A549 (cell line): ENCODE measurements at regions not wholly inside any gene's neighbourhood (a gene's known extent, or its start where the extent isn't known, plus 50 kb on each side); places are given as distances from the start of the nearest gene placed in this dataset.

Source experiments
- ATAC-seq, 2 experiments: fragments of 200-7000 bp in 1 of 2; fragments of >200 bp in 1 of 2; cut with Nextera tagmentation in 1 of 2; cut with Tn5 transposase in 1 of 2; 3 replicates each; pipeline versions ENCODE4 v1.8.0 to v1.9.1; 2018 to 2020; ENCODE audit warnings: mild to moderate bottlenecking in 1 of 2, moderate library complexity in 1 of 2
- CTCF ChIA-PET: fragments of 300-600 bp; sonication (Branson Sonifier 250); formaldehyde crosslinking; extraction: SDS; loops from one replicate; lab custom pipeline; 2021; ENCODE audit warnings: antibody characterized with exemption, inconsistent platforms; lab: Yijun Ruan, JAX
- POLR2A ChIA-PET: fragments of 350-600 bp; formaldehyde crosslinking; extraction: SDS; loops from one replicate; lab custom pipeline; 2021; ENCODE audit warnings: antibody characterized with exemption, inconsistent platforms; lab: Yijun Ruan, JAX
- DNase-seq, 2 experiments: peaks; one replicate each; pipeline versions ENCODE4 v3.0.0 to v3.0.0-alpha.2; 2011 to 2016; ENCODE audit warnings: low read depth in 1 of 2, low spot score in 1 of 2
- FAIRE-seq: peaks from 2 replicates; lab custom pipeline; 2011; peaks lifted over from hg19 to GRCh38; lab: Jason Lieb, UNC
- H3K27ac ChIP-seq, 2 experiments: fragments of >200 bp; sonication (Bioruptor Twin); formaldehyde crosslinking; 3 replicates each; pipeline ENCODE4 v1.5.1; 2016 to 2017
- H3K4me1 ChIP-seq: fragments of >200 bp; sonication (Bioruptor Twin); formaldehyde crosslinking; 3 replicates; pipeline ENCODE4 v1.6.1; 2016
- H3K4me2 ChIP-seq: fragments of >200 bp; sonication (Bioruptor Twin); formaldehyde crosslinking; 3 replicates; pipeline ENCODE4 v1.6.1; 2016
- H3K4me3 ChIP-seq: fragments of >200 bp; sonication (Bioruptor Twin); formaldehyde crosslinking; 3 replicates; pipeline ENCODE4 v1.5.1; 2016
- H3K9me3 ChIP-seq: fragments of >200 bp; sonication (Bioruptor Twin); formaldehyde crosslinking; 3 replicates; pipeline ENCODE4 v1.6.1; 2016
- BCL3 ChIP-seq: fragments of >200 bp; sonication (Bioruptor Twin); formaldehyde crosslinking; IDR thresholded peaks from 3 replicates; pipeline ENCODE4 v1.6.1; 2016
- CEBPB ChIP-seq, 2 experiments: fragments of >200 bp in 1 of 2; sonication (Bioruptor Twin) in 1 of 2; formaldehyde crosslinking in 1 of 2; IDR thresholded peaks; 2 replicates each; pipeline ENCODE4 v1.6.1; 2012 to 2016
- CHD2 ChIP-seq: fragments of 150-350 bp; IDR thresholded peaks from 2 replicates; pipeline ENCODE4 v1.6.1; 2014; ENCODE audit warnings: low read length; ENCODE audit not compliant: partially characterized antibody
- CHD4 ChIP-seq: fragments of 200-600 bp; sonication (generic); IDR thresholded peaks from 2 replicates; pipeline ENCODE4 v1.6.1; 2016; ENCODE audit warnings: antibody characterized with exemption, mild to moderate bottlenecking, borderline replicate concordance
- ELK1 ChIP-seq: fragments of 150-350 bp; IDR thresholded peaks from 2 replicates; pipeline ENCODE4 v1.6.1; 2014; ENCODE audit warnings: low read depth, mild to moderate bottlenecking, low read length
- EP300 ChIP-seq, 2 experiments: fragments of >200 bp; sonication (Bioruptor Twin); formaldehyde crosslinking; IDR thresholded peaks; 2 replicates in 1 of 2; 3 replicates in 1 of 2; pipeline ENCODE4 v1.6.1; 2016 to 2017
- GATA3 ChIP-seq: IDR thresholded peaks from 2 replicates; pipeline ENCODE4 v1.6.1; 2012; ENCODE audit warnings: borderline replicate concordance
- HES2 ChIP-seq: fragments of >200 bp; sonication (Bioruptor Twin); formaldehyde crosslinking; IDR thresholded peaks from 2 replicates; pipeline ENCODE4 v1.6.1; 2016
- HEYL ChIP-seq: fragments of 250-450 bp; sonication (Bioruptor Pico); IDR thresholded peaks from 2 replicates; pipeline ENCODE4 v1.8.0; 2021; ENCODE audit warnings: mild to moderate bottlenecking, moderate library complexity
- HMGXB4 ChIP-seq: fragments of 250-450 bp; sonication (Bioruptor Pico); IDR thresholded peaks from 2 replicates; pipeline ENCODE4 v1.5.0; 2021; ENCODE audit warnings: mild to moderate bottlenecking, moderate library complexity, borderline replicate concordance
- HOXA7 ChIP-seq: fragments of 250-450 bp; sonication (Bioruptor Pico); IDR thresholded peaks from 2 replicates; pipeline ENCODE4 v1.5.0; 2020; ENCODE audit warnings: mild to moderate bottlenecking, moderate library complexity
- HOXB13 ChIP-seq: fragments of 250-450 bp; sonication (Bioruptor Pico); IDR thresholded peaks from 2 replicates; pipeline ENCODE4 v1.5.0; 2020; ENCODE audit warnings: low read depth, mild to moderate bottlenecking, moderate library complexity
- HOXB5 ChIP-seq: fragments of 250-450 bp; sonication (Bioruptor Pico); IDR thresholded peaks from 2 replicates; pipeline ENCODE4 v1.5.0; 2020; ENCODE audit warnings: mild to moderate bottlenecking, moderate library complexity
- MAFK ChIP-seq: fragments of 450-650 bp; IDR thresholded peaks from 2 replicates; pipeline ENCODE4 v1.6.1; 2014; ENCODE audit not compliant: partially characterized antibody
- MAX ChIP-seq: IDR thresholded peaks from 2 replicates; pipeline ENCODE4 v1.6.1; 2012
- PHF8 ChIP-seq: fragments of 200-600 bp; sonication (generic); IDR thresholded peaks from 2 replicates; pipeline ENCODE4 v1.6.1; 2016; ENCODE audit warnings: low read depth, mild to moderate bottlenecking, antibody characterized with exemption, moderate library complexity, borderline replicate concordance
- POLR2A ChIP-seq: IDR thresholded peaks from 2 replicates; pipeline ENCODE4 v1.6.1; 2012; ENCODE audit warnings: mild to moderate bottlenecking, low read length
- SMC3 ChIP-seq: fragments of >200 bp; sonication (Bioruptor Twin); formaldehyde crosslinking; IDR thresholded peaks from 3 replicates; pipeline ENCODE4 v1.6.1; 2018; ENCODE audit warnings: inconsistent platforms
- TP53 ChIP-seq: fragments of 250-450 bp; sonication (Bioruptor Pico); IDR thresholded peaks from 2 replicates; pipeline ENCODE4 v1.5.0; 2021; ENCODE audit warnings: mild to moderate bottlenecking, moderate library complexity
- WGBS: methylation state at CpG from one replicate; pipeline ENCODE4 v1.1.6; 2017; ENCODE audit errors: missing lambda C conversion rate; 5-methylcytosine and 5-hydroxymethylcytosine counted together

GRCh38 chr18:26764586-26764985 is 100.9 kb downstream of the AQP4 start:
- Histone ChIP-seq H3K27ac (peak overlapping the region in 1 of 2 experiments; percentile 30; a peak in 1 of 6 replicates), H3K4me3 (no peak overlapping the region), H3K4me2 (no peak overlapping the region), H3K4me1 (peaks cover 20% of the 10 kb centered on the region; the same call in 2 of the 3 replicates), H3K9me3 (peaks cover 5% of the 10 kb centered on the region; the same call in 1 of the 3 replicates)
- ChIA-PET POLR2A (no interaction called here), CTCF (no interaction called here)
- TF ChIP-seq MAFK: no peak
- no peak for ATAC-seq
- no peak for FAIRE-seq
- no peak for DNase-seq

- 0 out of 3 replicates have a peak overlapping the region, but pooled peaks have one; percentile 39 for H3K4me2 ChIP-seq
- ChIA-PET CTCF (interaction anchor here (1.4 kb wide), 1 partner anchor 381 kb away, joined by 3 read pairs; no protein-coding TSS in a partner anchor), POLR2A (no interaction called here)
- peaks cover 20% of the 10 kb centered on the region; the same call in 2 of the 3 replicates for H3K4me1 ChIP-seq
- TF ChIP-seq CHD4: no peak
- no peak for TF ChIP-seq PHF8
- TF ChIP-seq HOXA7 (CRISPR knock-in tag): no peak
- no peak for TF ChIP-seq HOXB5 (CRISPR knock-in tag)
- TF ChIP-seq EP300 (IDR thresholded peaks at IDR 0.05): no peak
- TF ChIP-seq HMGXB4 (CRISPR knock-in tag): no peak
- TF ChIP-seq HOXB13: no peak
- TF ChIP-seq TP53: no peak
- TF ChIP-seq ELK1: no peak
- no peak for TF ChIP-seq POLR2A
- no peak for TF ChIP-seq CHD2
- no peak for TF ChIP-seq HES2
- no peak for ATAC-seq
- H3K4me3 ChIP-seq: no peak overlapping the region
- peaks cover 5% of the 10 kb centered on the region; the same call in 1 of the 3 replicates for H3K9me3 ChIP-seq
- DNase-seq: no peak
- H3K27ac ChIP-seq: peak overlapping the region; percentile 15 to 30; a peak in 2 of 6 replicates
- FAIRE-seq: no peak
- WGBS: 93% methylated on average over 1 of the region's 1 CpG
Observed at GRCh38 chr18:26764177-26764576, 101.3 kb downstream of the AQP4 start.

GRCh38 chr18:26763446-26764110 is 101.9 kb downstream of the AQP4 start:
- Histone ChIP-seq H3K9me3 (peaks cover 5% of the 10 kb centered on the region; the same call in 1 of the 3 replicates), H3K4me2 (peak overlapping the region; percentile 39; the same call in 1 of the 3 replicates), H3K4me3 (no peak overlapping the region)
- 78% methylated on average over 4 of the region's 6 CpGs for WGBS
- POLR2A ChIA-PET: no interaction called here
- ATAC-seq: no peak
- CTCF ChIA-PET: interaction anchor here (1.4 kb wide), 1 partner anchor 380 kb away, joined by 3 read pairs; no protein-coding TSS in a partner anchor
- DNase-seq: no peak
- FAIRE-seq: no peak
- no peak for TF ChIP-seq MAFK
- TF ChIP-seq, all 56 proteins: peak for 0
- H3K4me1 ChIP-seq: peaks cover 20% of the 10 kb centered on the region; the same call in 2 of the 3 replicates
- peak overlapping the region; percentile 13 to 15; a peak in 2 of 6 replicates for H3K27ac ChIP-seq

- peak overlapping the region; percentile 70 for H3K4me2 ChIP-seq
- DNase-seq (peak in 1 of 2 experiments; percentile 67), ATAC-seq (peak; percentile 80 to 90), FAIRE-seq (peak; percentile 7)
- peak overlapping the region; percentile 51 to 77 for H3K27ac ChIP-seq
- TF ChIP-seq SMC3 (peak; percentile 21; the same call in 2 of the 3 replicates), HOXB13 (no peak), MAX (peak; percentile 64; the same call in 1 of the 2 replicates), HES2 (no peak), BCL3 (0 out of 3 replicates have a peak, but pooled peaks have one; percentile 40), GATA3 (peak; percentile 73), HEYL (CRISPR knock-in tag) (no peak), CEBPB (IDR thresholded peaks at IDR 0.05) (0 out of 4 replicates have a peak, but pooled peaks of 1 of the 2 experiments have one; percentile 26)
- H3K4me1 ChIP-seq: peaks cover 43% of the 10 kb centered on the region
- 0% methylated on average over 4 of the region's 4 CpGs for WGBS
- peak overlapping the region; percentile 10; the same call in 1 of the 3 replicates for H3K4me3 ChIP-seq
- H3K9me3 ChIP-seq: no peaks in the 10 kb centered on the region
- ChIA-PET POLR2A (interaction anchor here (2.1 kb wide), 1 partner anchor 100 kb away, joined by 6 read pairs; no protein-coding TSS in a partner anchor), CTCF (interaction anchor here (1.0 to 1.4 kb wide), 2 partner anchors 100 to 107 kb away, joined by 3 to 4 read pairs; no protein-coding TSS in a partner anchor)
Observed at GRCh38 chr18:26757263-26758019, 108.1 kb downstream of the AQP4 start.
